ENCODE measurements at regions not wholly inside any gene's neighbourhood (a gene's known extent, or its start where the extent isn't known, plus 50 kb on each side); places are given as distances from the start of the nearest gene placed in this dataset.

- Histone ChIP-seq H3K79me2 (ENCODE audit: control insufficient read depth in 1 of 2, insufficient read depth in 2 of 2, low read length in 2 of 2) (no peaks in the 10 kb centered on the region), H3K18ac (ENCODE audit: extremely low read depth, low read length) (no peak overlapping the region), H4K5ac (ENCODE audit: insufficient read length, low read depth, low read length) (no peak overlapping the region), H3K56ac (replicated peaks; ENCODE audit: insufficient read length, low read depth, low read length) (no peak overlapping the region), H2BK5ac (ENCODE audit: low read depth, low read length) (no peak overlapping the region), H3K79me1 (ENCODE audit: low read depth, low read length) (no peaks in the 10 kb centered on the region), H2BK12ac (ENCODE audit: low read depth, low read length) (no peak overlapping the region), H2AFZ (ENCODE audit: low read length) (no peak overlapping the region), H3K4me1 (replicated peaks in 1 of 4; ENCODE audit: control insufficient read depth in 3 of 4, insufficient read depth in 4 of 4, low read length in 3 of 4) (no peaks in the 10 kb centered on the region), H3K23me2 (ENCODE audit: low read depth, low read length) (no peaks in the 10 kb centered on the region), H3K36me3 (ENCODE audit: control insufficient read depth in 2 of 4, insufficient read depth in 4 of 4, low read length in 3 of 4) (no peaks in the 10 kb centered on the region), H3K4me2 (ENCODE audit: insufficient read depth in 1 of 2, low read depth in 2 of 2, low read length in 2 of 2) (no peak overlapping the region), H3K9me3 (ENCODE audit: insufficient read depth in 2 of 2, low read depth in 1 of 2, low read length in 1 of 2) (no peaks in the 10 kb centered on the region), H3K23ac (ENCODE audit: insufficient read length) (no peak overlapping the region), H2AK5ac (ENCODE audit: low read depth, low read length) (no peak overlapping the region), H2BK15ac (ENCODE audit: low read length) (no peak overlapping the region), H2BK120ac (replicated peaks; ENCODE audit: low read depth, low read length) (no peak overlapping the region), H3K27ac (ENCODE audit: low read depth, low read length) (no peak overlapping the region), H4K20me1 (replicated peaks in 1 of 2; ENCODE audit: control insufficient read depth in 1 of 2, insufficient read depth in 2 of 2, low read length in 2 of 2) (no peaks in the 10 kb centered on the region), H3K27me3 (replicated peaks in 1 of 4; ENCODE audit: control insufficient read depth in 3 of 4, extremely low read depth in 1 of 4, insufficient read depth in 3 of 4, low read length in 3 of 4) (no peaks in the 10 kb centered on the region), H3K4ac (replicated peaks; ENCODE audit: insufficient read length, low read depth, low read length) (no peak overlapping the region), H3K14ac (ENCODE audit: insufficient read length) (no peak overlapping the region), H4K91ac (replicated peaks; ENCODE audit: insufficient read length, low read length) (no peak overlapping the region), H2BK20ac (ENCODE audit: low read length) (no peak overlapping the region), H4K8ac (ENCODE audit: extremely low read depth, insufficient read depth, low read length) (no peak overlapping the region), H3K4me3 (ENCODE audit: extremely low read depth in 1 of 4, insufficient read depth in 2 of 4, low read depth in 3 of 4, low read length in 4 of 4) (no peak overlapping the region), H3K9ac (replicated peaks in 1 of 4; ENCODE audit: extremely low read depth in 1 of 4, low read depth in 3 of 4, low read length in 3 of 4) (no peak overlapping the region)
- WGBS, 2 experiments (ENCODE audit: extremely low coverage in 1 of 2, insufficient coverage in 1 of 2, insufficient read length in 1 of 2, insufficient replicate concordance in 2 of 2, low coverage in 1 of 2, low lambda C conversion rate in 2 of 2, missing lambda C conversion rate in 1 of 2): 85% methylated on average over 3 of the region's 3 CpGs; no CpG with 5 or more reads in 1 of the 2 experiments
- ChIA-PET CTCF (ENCODE audit: partially characterized antibody) (no interaction called here), POLR2A (ENCODE audit: partially characterized antibody) (no interaction called here)
- DNase-seq (ENCODE audit: low read depth in 1 of 2, low spot score in 2 of 2) (no peak), FAIRE-seq (no peak)
- TF ChIP-seq ATF3 (IDR thresholded peaks at IDR 0.05; ENCODE audit: insufficient read depth, low read depth, low read length) (no peak), TAF1 (IDR thresholded peaks at IDR 0.05; ENCODE audit: low read depth, low read length) (no peak), BRCA1 (IDR thresholded peaks at IDR 0.05; ENCODE audit: low read depth, low read length) (no peak), EP300 (IDR thresholded peaks at IDR 0.05; ENCODE audit: borderline replicate concordance in 1 of 2, low read depth in 2 of 2, low read length in 2 of 2) (no peak), ZNF274 (IDR thresholded peaks at IDR 0.05; ENCODE audit: borderline replicate concordance, extremely low read depth, low read length) (no peak), NANOG (IDR thresholded peaks at IDR 0.05; ENCODE audit: insufficient read depth, low read depth, low read length, poor library complexity, severe bottlenecking) (no peak), RBBP5 (IDR thresholded peaks at IDR 0.05; ENCODE audit: borderline replicate concordance, low read depth, low read length) (no peak), RXRA (IDR thresholded peaks at IDR 0.05; ENCODE audit: insufficient read depth, low read depth, low read length) (no peak), ATF2 (IDR thresholded peaks at IDR 0.05; ENCODE audit: low read length) (no peak), CBX8 (IDR thresholded peaks at IDR 0.05; ENCODE audit: borderline replicate concordance, low read depth, low read length) (no peak), FOSL1 (IDR thresholded peaks at IDR 0.05; ENCODE audit: insufficient read depth, low read depth, low read length) (no peak), TEAD4 (IDR thresholded peaks at IDR 0.05; ENCODE audit: low read depth, low read length) (no peak), SP4 (IDR thresholded peaks at IDR 0.05; ENCODE audit: low read length) (no peak)
These were observed 162.6 kb downstream of the PRR32 start for GRCh38 chrX:126982158-126982557.

Measured in H1 (cell line).